HG02885 (cell line): ENCODE measurements at regions not wholly inside any gene's neighbourhood (a gene's known extent, or its start where the extent isn't known, plus 50 kb on each side); places are given as distances from the start of the nearest gene placed in this dataset.

Source experiments
- ATAC-seq: cut with Tn5 transposase; IDR thresholded peaks from one replicate; pipeline ENCODE4 v1.9.1; 2021; ENCODE audit warnings: mild to moderate bottlenecking; ENCODE audit not compliant: unreplicated experiment, poor library complexity

GRCh38 chr5:65068410-65068809 lies 299.7 kb downstream of the CWC27 start:
- peak; percentile 47 for ATAC-seq

- ATAC-seq, result no peak
Measured at GRCh38 chr5:65070026-65070425, 301.3 kb downstream of the CWC27 start.

- no peak for ATAC-seq
Measured at GRCh38 chr5:65072850-65073249, 304.1 kb downstream of the CWC27 start.

GRCh38 chr5:65073250-65073661 lies 304.5 kb downstream of the CWC27 start:
- ATAC-seq, result no peak

GRCh38 chr5:65075623-65076250 lies 307.0 kb downstream of the CWC27 start:
- no peak for ATAC-seq

- ATAC-seq, result peak; percentile 81
Measured at GRCh38 chr5:65076251-65076869, 307.6 kb downstream of the CWC27 start.

- no peak for ATAC-seq
Measured at GRCh38 chr5:65077653-65078052, 308.9 kb downstream of the CWC27 start.

GRCh38 chr5:65078331-65078730 lies 309.6 kb downstream of the CWC27 start:
- ATAC-seq, result no peak

GRCh38 chr5:65081071-65081470 lies 312.3 kb downstream of the CWC27 start:
- no peak for ATAC-seq

GRCh38 chr5:65084795-65085515 lies 316.2 kb downstream of the CWC27 start:
- ATAC-seq, result no peak

- ATAC-seq, result no peak
Measured at GRCh38 chr5:65085516-65085850, 316.8 kb downstream of the CWC27 start.

GRCh38 chr5:65086234-65086890 lies 317.6 kb downstream of the CWC27 start:
- ATAC-seq, result no peak

GRCh38 chr5:65087154-65087553 lies 318.4 kb downstream of the CWC27 start:
- ATAC-seq, result no peak

- ATAC-seq, result no peak
Measured at GRCh38 chr5:65094279-65094678, 325.5 kb downstream of the CWC27 start.

GRCh38 chr5:65098393-65098792 lies 329.7 kb downstream of the CWC27 start:
- ATAC-seq, result no peak
